IMR-90 (cell line): ENCODE measurements at regions not wholly inside any gene's neighbourhood (a gene's known extent, or its start where the extent isn't known, plus 50 kb on each side); places are given as distances from the start of the nearest gene placed in this dataset.

Experiments
- ATAC-seq: fragments of 200-7000 bp; cut with Tn5 transposase; 2 replicates; pipeline ENCODE4 v1.9.1; 2020; ENCODE audit warnings: low read depth, mild to moderate bottlenecking, moderate library complexity
- BruUV-seq: library from RNA; stranded (reverse); fragments of 400-500 nt; replicated peaks from 2 replicates; lab custom pipeline; 2021; lab: Mats Ljungman, UMichigan
- CTCF ChIA-PET: fragments of 300-600 bp; formaldehyde crosslinking; extraction: SDS; loops from one replicate; lab custom pipeline; 2021; ENCODE audit warnings: antibody characterized with exemption; lab: Yijun Ruan, JAX
- POLR2A ChIA-PET: fragments of 300-600 bp; sonication (Branson Sonifier 250); formaldehyde crosslinking; loops from one replicate; lab custom pipeline; 2022; ENCODE audit warnings: antibody characterized with exemption; ENCODE audit not compliant: unreplicated experiment; lab: Charles Lee
- DNase-seq: peaks from one replicate; pipeline ENCODE4 v3.0.0; 2013
- H2AFZ ChIP-seq: replicated peaks from 2 replicates; pipeline ENCODE3; 2013; ENCODE audit warnings: low read length, mild to moderate bottlenecking; ENCODE audit not compliant: poor library complexity
- H2AK5ac ChIP-seq: 2 replicates; pipeline ENCODE4 v1.6.1; 2013; ENCODE audit warnings: low read depth, low read length, inconsistent platforms
- H2AK9ac ChIP-seq: replicated peaks from 2 replicates; pipeline ENCODE3; 2013; ENCODE audit warnings: mild to moderate bottlenecking, low read depth, low read length, moderate library complexity; ENCODE audit not compliant: poor library complexity
- H2BK120ac ChIP-seq: 2 replicates; pipeline ENCODE4 v1.6.1; 2013; ENCODE audit warnings: low read depth, low read length, inconsistent platforms
- H2BK15ac ChIP-seq: 3 replicates; pipeline ENCODE4 v1.6.1; 2013; ENCODE audit warnings: low read depth, low read length, inconsistent platforms
- H2BK20ac ChIP-seq: 2 replicates; pipeline ENCODE4 v1.6.1; 2013; ENCODE audit warnings: low read depth, mild to moderate bottlenecking, inconsistent platforms, low read length, moderate library complexity
- H2BK5ac ChIP-seq: 2 replicates; pipeline ENCODE4 v1.6.1; 2013; ENCODE audit warnings: mild to moderate bottlenecking, low read depth, low read length, inconsistent platforms; ENCODE audit not compliant: poor library complexity, severe bottlenecking
- H3K14ac ChIP-seq: replicated peaks from 2 replicates; pipeline ENCODE4 v1.6.1; 2013; ENCODE audit warnings: low read depth, low read length, inconsistent platforms
- H3K18ac ChIP-seq: 2 replicates; pipeline ENCODE4 v1.6.1; 2013; ENCODE audit warnings: low read depth, low read length, control low read depth
- H3K23ac ChIP-seq: 2 replicates; pipeline ENCODE4 v1.6.1; 2013; ENCODE audit warnings: low read depth, low read length, inconsistent platforms
- H3K27ac ChIP-seq: 2 replicates; pipeline ENCODE4 v1.5.1; 2013; ENCODE audit warnings: mild to moderate bottlenecking, control low read depth, low read length; ENCODE audit not compliant: insufficient read depth
- H3K27me3 ChIP-seq: 2 replicates; pipeline ENCODE4 v1.6.1; 2013; ENCODE audit warnings: low read length; ENCODE audit not compliant: control insufficient read depth, insufficient read depth
- H3K36me3 ChIP-seq: 2 replicates; pipeline ENCODE4 v1.6.1; 2013; ENCODE audit warnings: low read length, mixed read lengths; ENCODE audit not compliant: control insufficient read depth, insufficient read depth
- H3K4ac ChIP-seq: 2 replicates; pipeline ENCODE4 v1.6.1; 2013; ENCODE audit warnings: low read depth, low read length, inconsistent platforms
- H3K4me1 ChIP-seq: 2 replicates; pipeline ENCODE4 v1.6.1; 2013; ENCODE audit warnings: low read length, mixed read lengths; ENCODE audit not compliant: control insufficient read depth, insufficient read depth
- H3K4me2 ChIP-seq: 2 replicates; pipeline ENCODE4 v1.6.1; 2013; ENCODE audit warnings: low read depth, mild to moderate bottlenecking, control low read depth, low read length, moderate library complexity
- H3K4me3 ChIP-seq: 2 replicates; pipeline ENCODE4 v1.5.1; 2013; ENCODE audit warnings: low read depth, mild to moderate bottlenecking, control low read depth, low read length, moderate library complexity; ENCODE audit not compliant: insufficient read depth
- H3K56ac ChIP-seq: 2 replicates; pipeline ENCODE4 v1.6.1; 2013; ENCODE audit warnings: low read length, inconsistent platforms; ENCODE audit not compliant: insufficient read depth; ENCODE audit errors: extremely low read depth
- H3K79me1 ChIP-seq, 2 experiments: 2 replicates each; pipeline ENCODE4 v1.6.1; 2013; ENCODE audit warnings: low read length in 2 of 2, inconsistent platforms in 1 of 2, low read depth in 1 of 2
- H3K9ac ChIP-seq: 2 replicates; pipeline ENCODE4 v1.6.1; 2013; ENCODE audit warnings: low read depth, low read length, control low read depth
- H3K9me1 ChIP-seq: 2 replicates; pipeline ENCODE4 v1.6.1; 2013; ENCODE audit warnings: low read length, inconsistent platforms; ENCODE audit not compliant: insufficient read depth
- H3K9me3 ChIP-seq: 2 replicates; pipeline ENCODE4 v1.6.1; 2013; ENCODE audit warnings: low read length; ENCODE audit not compliant: control insufficient read depth, insufficient read depth
- H4K20me1 ChIP-seq: 2 replicates; pipeline ENCODE4 v1.6.1; 2013; ENCODE audit warnings: low read length, inconsistent platforms; ENCODE audit not compliant: insufficient read depth
- H4K5ac ChIP-seq: 2 replicates; pipeline ENCODE4 v1.6.1; 2013; ENCODE audit warnings: mild to moderate bottlenecking, low read depth, low read length, control low read depth
- H4K8ac ChIP-seq, 2 experiments: 2 replicates each; pipeline ENCODE4 v1.6.1; 2013; ENCODE audit warnings: low read depth in 2 of 2, low read length in 2 of 2, control low read depth in 1 of 2, inconsistent platforms in 1 of 2
- H4K91ac ChIP-seq: 2 replicates; pipeline ENCODE4 v1.6.1; 2013; ENCODE audit warnings: low read depth, low read length, inconsistent platforms; ENCODE audit not compliant: insufficient read depth
- FOS ChIP-seq: fragments of 150-350 bp; IDR thresholded peaks from 2 replicates; pipeline ENCODE4 v1.6.1; 2016; ENCODE audit warnings: low read depth, low read length
- RFX5 ChIP-seq: IDR thresholded peaks from 2 replicates; pipeline ENCODE4 v1.8.0; 2012; ENCODE audit warnings: low read depth, mild to moderate bottlenecking, low read length, moderate library complexity
- WGBS, 2 experiments: methylation state at CpG; one replicate each; pipeline versions ENCODE4 v1.1.5 to v1.1.7; 2013; ENCODE audit warnings: missing lambda C conversion rate in 2 of 2; ENCODE audit not compliant: insufficient read length in 1 of 2; ENCODE audit errors: extremely low coverage in 2 of 2; 5-methylcytosine and 5-hydroxymethylcytosine counted together
- dilution Hi-C: fragments of 300-500 bp; cut with HindIII; formaldehyde crosslinking; loops from one replicate; pipeline ENCODE4 v1.14.3; 2018; ENCODE audit warnings: low sequenced_read_pairs; ENCODE audit not compliant: unreplicated experiment
- in situ Hi-C: fragments of 300-500 bp; cut with MboI; formaldehyde crosslinking; loops from 3 replicates; pipeline ENCODE4 v1.14.3; 2019; ENCODE audit warnings: low sequenced_read_pairs, inconsistent platforms, mixed read lengths
- intact Hi-C: fragments of 100-400 bp; cut with micrococcal nuclease; formaldehyde crosslinking; loops from 2 replicates; pipeline ENCODE4 v1.10.0; 2022

- ATAC-seq (peak; percentile 81), DNase-seq (peak; percentile 49)
- Histone ChIP-seq H3K4me2 (no peak overlapping the region), H3K4me3 (no peak overlapping the region), H3K14ac (no peak overlapping the region), H4K5ac (no peak overlapping the region), H3K27me3 (no peaks in the 10 kb centered on the region), H3K18ac (no peak overlapping the region), H3K23ac (no peak overlapping the region), H2AFZ (peak overlapping the region; percentile 70), H2BK120ac (no peak overlapping the region), H2BK15ac (no peak overlapping the region), H2AK9ac (peak overlapping the region; percentile 63), H2BK5ac (no peak overlapping the region), H4K20me1 (no peaks in the 10 kb centered on the region), H3K9me1 (peaks cover 7% of the 10 kb centered on the region; the same call in 1 of the 2 replicates), H3K9me3 (no peaks in the 10 kb centered on the region), H3K36me3 (no peaks in the 10 kb centered on the region), H3K4ac (no peak overlapping the region), H3K56ac (no peak overlapping the region), H3K9ac (no peak overlapping the region), H3K27ac (no peak overlapping the region), H4K91ac (no peak overlapping the region), H3K4me1 (peaks cover 7% of the 10 kb centered on the region; the same call in 1 of the 2 replicates), H2AK5ac (no peak overlapping the region), H4K8ac (no peak overlapping the region), H3K79me1 (no peaks in the 10 kb centered on the region), H2BK20ac (no peak overlapping the region)
- TF ChIP-seq FOS (peak; percentile 39; the same call in 1 of the 2 replicates), RFX5 (no peak)
- in situ Hi-C loops (no loop called here), intact Hi-C loops (no loop called here), dilution Hi-C loops (no loop called here)
- BruUV-seq = no TSS peak
- CTCF ChIA-PET = interaction anchor here (1.0 kb wide), 1 partner anchor 30 kb away, joined by 3 read pairs; no protein-coding TSS in a partner anchor
- 92% methylated on average over 10 of the region's 24 CpGs; no CpG with 5 or more reads in 1 of the 2 experiments for WGBS, 2 experiments
- POLR2A ChIA-PET = no interaction called here
Observed at GRCh38 chr2:8574196-8575037, 107.4 kb upstream of the ID2 start.
